GM18507 (cell line): ENCODE measurements at regions not wholly inside any gene's neighbourhood (a gene's known extent, or its start where the extent isn't known, plus 50 kb on each side); places are given as distances from the start of the nearest gene placed in this dataset.

Source experiments
- DNase-seq: peaks from one replicate; pipeline ENCODE4 v3.0.0; 2011; ENCODE audit warnings: low read depth; ENCODE audit not compliant: insufficient read length; ENCODE audit errors: extremely low spot score
- FAIRE-seq: peaks from 2 replicates; lab custom pipeline; 2011; peaks lifted over from hg19 to GRCh38; lab: Jason Lieb, UNC

DNA sequence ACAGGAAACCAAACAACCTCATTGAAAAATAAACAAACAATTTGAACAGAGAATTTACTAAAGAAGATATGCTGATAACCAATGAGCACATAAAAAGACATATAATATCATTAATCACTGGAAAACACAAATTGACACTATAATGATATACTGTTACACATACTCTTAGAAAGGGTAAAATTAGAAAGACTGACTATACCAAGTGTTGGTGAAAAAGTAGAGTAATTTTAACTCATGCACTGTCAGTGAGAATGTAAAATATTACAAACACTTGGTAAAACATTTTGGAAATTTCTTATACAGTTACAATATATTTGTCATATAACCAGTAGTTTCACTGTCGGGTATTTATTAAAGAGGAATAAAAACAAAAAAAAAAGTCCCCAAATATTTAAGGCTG lies 1139.2 kb upstream of the GJE1 start:
- DNase-seq (no peak), FAIRE-seq (no peak)

DNA sequence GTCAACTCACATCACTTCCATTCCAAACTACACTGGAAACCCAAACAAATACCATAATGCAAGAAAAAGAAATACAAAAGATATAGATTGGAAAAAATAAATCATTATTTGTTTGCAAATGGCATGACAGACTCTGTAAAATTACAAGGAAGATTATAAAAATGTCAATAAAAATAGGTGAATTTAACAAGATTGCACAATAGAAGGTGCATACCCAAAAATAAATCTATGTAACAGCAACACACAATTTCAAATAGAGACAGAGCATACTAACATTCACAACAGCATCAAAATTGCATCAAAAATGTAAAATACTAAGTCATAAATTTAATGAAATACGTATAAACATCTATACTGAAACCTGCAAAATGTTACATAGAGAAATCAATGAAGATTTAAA lies 1140.0 kb upstream of the GJE1 start:
- FAIRE-seq, result no peak
- DNase-seq, result no peak

DNA sequence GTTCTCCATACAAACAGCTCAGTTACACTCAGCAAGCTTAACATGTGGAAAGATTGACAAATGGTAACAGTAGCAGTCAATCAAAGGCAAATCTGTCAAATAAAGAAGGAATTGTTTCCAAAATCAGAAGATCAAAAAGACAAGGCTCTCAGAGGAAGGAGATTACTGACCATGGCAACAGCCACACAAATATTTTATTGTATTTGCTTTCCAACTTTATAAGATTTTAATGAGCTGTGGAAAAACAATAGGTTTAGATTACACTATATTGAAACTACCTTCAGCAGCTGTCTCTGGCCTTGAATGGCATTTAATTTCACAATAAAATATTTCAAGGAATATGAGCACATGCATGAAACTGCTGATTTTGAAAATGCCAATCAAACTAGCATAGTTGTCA lies 1143.9 kb upstream of the GJE1 start:
- no peak for FAIRE-seq
- no peak for DNase-seq

GRCh38 chr6:140987364-140988155 lies 1145.2 kb upstream of the GJE1 start:
- FAIRE-seq, result no peak

GRCh38 chr6:140985679-140986275 lies 1146.9 kb upstream of the GJE1 start:
- no peak for FAIRE-seq
- no peak for DNase-seq

More at GRCh38 chr6:140987364-140988155, 1145.2 kb upstream of the GJE1 start:
- DNase-seq, result no peak

DNA sequence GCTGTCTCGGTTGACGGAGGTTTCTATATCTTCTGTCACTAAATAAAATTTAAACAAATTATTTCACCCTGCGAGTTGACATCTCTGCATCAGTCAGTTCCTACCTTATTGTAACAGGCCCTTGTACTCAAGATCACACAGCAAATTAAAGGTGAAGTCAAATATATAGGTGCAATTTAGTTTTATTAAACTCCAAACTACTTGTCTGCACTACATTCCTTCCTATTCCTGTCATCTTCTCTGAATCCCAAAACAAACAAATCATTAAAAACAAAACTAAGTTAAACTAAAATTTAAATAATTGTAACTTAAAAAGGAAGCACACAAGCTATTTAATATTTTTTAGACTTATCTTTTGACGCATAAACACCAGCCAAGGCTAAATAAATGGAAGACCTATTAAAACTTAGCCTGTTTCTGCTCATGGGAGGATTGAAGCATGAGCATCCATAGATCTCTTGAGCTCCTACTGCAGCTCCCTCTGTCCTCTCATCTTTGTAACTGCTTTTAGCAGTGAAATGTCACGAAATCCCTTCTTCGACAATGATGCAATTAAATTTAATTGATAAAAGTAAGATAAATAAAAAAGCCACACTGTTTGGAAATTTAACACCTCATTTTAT lies 1152.3 kb upstream of the GJE1 start:
- FAIRE-seq (no peak), DNase-seq (no peak)

DNA sequence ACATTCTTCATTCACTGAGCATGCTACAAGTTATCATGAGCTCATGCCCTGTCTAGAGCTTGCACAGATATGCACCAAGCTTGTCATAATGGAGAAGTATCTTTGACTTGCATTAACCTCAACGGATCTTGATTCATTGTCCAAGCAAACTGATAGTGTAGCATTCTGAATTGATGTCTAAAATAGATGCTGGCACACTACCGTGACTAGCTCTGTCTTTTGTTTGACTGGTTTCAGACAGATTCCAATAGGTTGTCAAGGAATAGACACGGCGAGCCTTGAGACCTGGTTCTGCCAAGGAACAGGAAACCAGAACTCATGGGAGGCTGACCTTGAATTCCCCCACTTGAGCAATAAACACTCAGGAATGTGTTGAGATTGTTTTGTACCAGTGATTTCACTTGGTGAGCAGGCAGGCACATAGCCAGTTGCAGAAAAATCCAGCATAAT lies 1153.1 kb upstream of the GJE1 start:
- FAIRE-seq, result no peak
- DNase-seq, result no peak

DNA sequence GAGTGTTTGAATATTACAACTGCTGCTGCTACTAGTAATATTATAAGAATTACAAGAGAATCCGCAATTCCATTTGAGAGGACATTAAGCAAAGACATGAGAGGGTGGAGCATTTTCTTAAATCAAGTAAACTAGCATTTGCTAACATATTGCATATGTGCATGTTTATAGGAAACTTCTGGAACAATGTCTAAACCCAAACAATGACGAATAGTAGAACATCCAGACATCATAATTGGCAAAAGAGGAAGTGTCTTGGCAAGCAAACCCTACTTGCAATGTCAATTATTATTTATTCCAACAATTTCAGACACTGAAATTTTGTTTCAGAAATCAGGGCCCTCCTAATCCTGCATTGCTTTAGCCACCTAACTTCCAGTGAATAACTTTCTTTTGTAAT lies 1155.3 kb upstream of the GJE1 start:
- FAIRE-seq (no peak), DNase-seq (no peak)

GRCh38 chr6:140976806-140977205 lies 1155.9 kb upstream of the GJE1 start:
- DNase-seq (no peak), FAIRE-seq (no peak)

- DNase-seq (no peak), FAIRE-seq (no peak)
Observed at GRCh38 chr6:140970485-140970884, 1162.2 kb upstream of the GJE1 start.

DNA sequence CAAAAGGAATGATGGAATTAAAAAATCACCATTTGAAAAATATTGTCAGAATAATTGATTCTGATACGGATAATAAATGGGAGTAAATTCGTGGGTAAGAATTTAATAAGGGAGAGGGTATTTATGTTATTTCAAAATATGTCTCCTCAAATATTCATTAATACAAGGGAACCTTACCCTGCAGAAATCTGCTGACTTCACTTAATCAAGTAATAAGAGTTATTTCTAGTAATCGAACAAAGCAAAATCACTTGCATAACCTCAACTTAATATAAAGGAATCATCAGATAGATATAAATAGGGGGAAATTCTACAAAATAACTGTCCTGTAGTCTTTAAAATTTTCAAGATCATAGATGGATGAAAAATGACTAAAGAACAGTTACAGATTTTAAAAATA lies 1164.7 kb upstream of the GJE1 start:
- DNase-seq (no peak), FAIRE-seq (no peak)

DNA sequence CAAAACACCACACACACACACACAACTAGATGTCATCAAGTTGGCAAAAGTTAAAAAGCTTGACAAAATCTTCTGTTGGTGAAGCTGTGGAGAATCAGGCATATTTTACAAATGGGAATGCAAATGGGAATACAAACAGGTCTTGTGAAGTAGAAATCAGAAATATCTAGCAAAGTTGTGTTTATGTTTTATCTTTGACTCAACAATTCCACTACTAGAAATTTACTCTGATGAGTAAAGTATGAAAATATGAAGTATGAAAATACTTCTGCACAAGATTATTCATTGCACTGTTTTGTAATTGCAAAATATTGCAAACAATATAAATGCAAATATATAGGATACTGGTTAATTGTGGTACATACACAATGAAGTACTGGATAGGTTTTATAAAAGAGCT lies 1166.0 kb upstream of the GJE1 start:
- no peak for FAIRE-seq
- DNase-seq, result no peak

DNA sequence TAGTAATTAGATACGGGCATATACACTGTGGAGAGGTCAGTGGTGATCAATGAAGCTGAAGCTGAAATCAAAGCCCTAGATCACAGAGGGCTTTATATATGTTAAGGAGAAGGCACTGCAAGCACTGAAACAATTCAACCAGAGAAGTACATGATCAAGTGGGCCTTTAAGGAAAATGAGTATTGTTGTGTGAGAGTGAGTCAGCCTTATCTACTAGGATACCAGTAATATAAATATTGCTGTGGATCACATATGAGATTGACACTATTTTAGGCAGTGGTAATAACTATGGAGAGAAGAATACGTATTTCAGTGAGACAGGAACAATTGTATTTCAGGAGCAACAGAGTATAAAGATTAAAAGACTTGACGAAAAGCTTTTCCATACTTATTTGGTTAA lies 1172.2 kb upstream of the GJE1 start:
- DNase-seq (no peak), FAIRE-seq (no peak)

DNA sequence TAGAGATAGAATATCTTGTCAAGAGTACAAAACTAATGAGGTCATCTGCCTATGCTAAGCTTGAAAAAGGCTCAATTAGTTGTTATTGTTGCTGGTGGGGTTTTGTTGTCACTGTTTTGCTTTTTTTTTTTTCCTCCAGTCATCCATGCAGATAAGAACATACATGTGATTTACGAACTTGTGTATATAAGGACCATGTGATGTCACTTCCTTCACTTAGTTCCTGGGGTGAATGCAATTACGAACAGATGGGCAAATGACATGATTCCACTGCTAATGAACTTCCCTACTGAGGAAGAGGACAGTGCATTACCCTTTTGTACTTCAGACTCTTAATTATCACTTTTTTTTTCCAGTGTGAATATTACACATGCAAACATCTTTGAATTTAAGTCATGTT lies 1175.3 kb upstream of the GJE1 start:
- FAIRE-seq (no peak), DNase-seq (no peak)

DNA sequence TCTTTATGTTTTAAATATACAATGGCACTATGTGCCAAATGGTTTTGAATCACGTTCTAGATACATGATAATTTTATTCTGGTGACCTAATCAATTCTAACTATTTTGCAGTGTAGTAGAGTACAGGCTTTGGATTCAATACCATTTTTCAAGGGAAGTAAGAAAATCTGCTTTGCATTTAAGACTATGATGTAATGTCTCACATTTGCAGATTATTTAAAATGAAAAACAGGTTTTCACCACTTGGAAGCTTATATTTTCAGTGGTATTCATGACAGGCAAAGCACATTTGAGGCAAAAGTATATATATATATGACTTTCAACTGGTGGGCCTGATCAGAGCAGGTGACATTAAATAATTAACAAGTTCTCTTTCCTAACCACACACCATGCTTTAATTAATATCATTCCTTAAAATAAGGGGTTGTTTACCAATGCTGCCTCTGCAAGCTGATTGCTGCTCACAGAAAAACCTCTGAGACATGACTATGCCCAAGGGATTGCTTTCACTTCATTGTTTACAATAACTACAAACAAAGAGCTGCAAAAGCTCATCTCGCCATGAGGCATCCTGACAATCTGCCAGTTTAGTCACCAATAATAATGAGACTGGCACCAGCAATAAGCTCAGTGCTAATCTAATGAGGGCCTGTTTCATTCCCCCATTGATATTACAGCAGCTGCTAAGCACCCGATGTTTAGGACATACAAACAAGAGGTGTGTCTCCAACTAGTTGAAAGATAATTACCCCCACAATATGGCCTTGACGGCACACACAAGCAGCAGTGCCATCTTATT lies 1176.0 kb upstream of the GJE1 start:
- FAIRE-seq, result no peak
- DNase-seq, result no peak

- FAIRE-seq (no peak), DNase-seq (no peak)
Observed at GRCh38 chr6:140940251-140940925, 1192.3 kb upstream of the GJE1 start.

DNA sequence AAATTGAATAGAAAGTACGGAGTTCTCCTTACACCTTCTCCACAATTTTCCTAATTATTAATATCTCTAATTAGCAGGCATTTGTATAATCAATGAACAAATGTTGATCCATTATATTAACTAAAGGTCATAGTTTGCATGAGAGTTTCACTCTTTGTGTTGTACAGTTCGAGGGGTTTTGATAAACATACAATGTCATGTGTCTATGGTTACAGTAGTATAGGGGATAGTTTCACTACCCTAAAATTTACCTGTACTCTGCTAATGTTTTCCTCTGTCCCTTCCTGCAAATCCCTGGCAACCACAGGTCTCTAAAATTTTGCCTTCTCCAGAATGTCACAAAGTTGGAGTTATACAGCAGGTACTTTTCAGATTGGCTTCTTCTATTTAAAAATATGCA lies 1199.8 kb upstream of the GJE1 start:
- no peak for DNase-seq
- FAIRE-seq, result no peak

DNA sequence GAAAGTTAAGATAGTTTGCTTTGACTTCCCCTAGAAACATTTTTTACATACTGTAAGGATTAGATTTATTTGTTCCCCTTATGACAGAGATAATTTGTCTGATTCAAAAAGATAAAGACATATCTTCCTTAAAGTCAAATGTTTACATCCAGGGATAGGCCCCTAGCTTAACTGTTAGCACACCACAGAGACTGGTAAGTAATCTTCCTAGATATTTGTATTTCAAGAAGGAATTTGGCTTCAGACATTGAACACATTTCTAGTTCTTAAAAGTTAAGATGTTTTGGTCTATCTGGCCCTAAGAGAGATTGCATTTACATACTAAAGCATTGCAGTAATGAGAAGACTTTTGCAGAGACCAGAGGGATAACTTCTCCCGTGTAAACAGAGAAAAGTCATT lies 1201.1 kb upstream of the GJE1 start:
- FAIRE-seq (no peak), DNase-seq (no peak)

- DNase-seq (no peak), FAIRE-seq (no peak)
Observed at GRCh38 chr6:140929121-140929520, 1203.6 kb upstream of the GJE1 start.

DNA sequence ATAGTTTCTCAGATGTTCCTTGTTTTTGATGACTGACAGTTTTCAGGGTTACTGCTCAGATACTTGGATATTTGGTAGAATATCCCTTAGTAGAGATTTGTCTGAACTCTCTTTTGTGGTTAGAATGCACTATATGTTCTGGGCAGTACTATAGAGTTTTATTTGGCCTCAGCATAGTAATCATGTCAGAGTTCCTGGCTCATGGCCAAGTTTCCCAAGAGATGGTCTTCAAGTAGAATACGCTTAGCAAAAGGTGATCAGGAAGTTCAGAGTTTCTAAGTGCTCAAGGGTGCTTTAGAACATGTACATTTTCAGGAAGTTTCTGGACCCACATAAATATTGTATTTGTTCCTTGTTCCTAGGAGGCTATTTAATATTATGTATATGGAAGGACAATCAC lies 1209.7 kb upstream of the GJE1 start:
- FAIRE-seq, result no peak
- no peak for DNase-seq
